Large intestine (tissue), 3 donors: ENCODE measurements at regions not wholly inside any gene's neighbourhood (a gene's known extent, or its start where the extent isn't known, plus 50 kb on each side); places are given as distances from the start of the nearest gene placed in this dataset.

ENCODE experiments used
- DNase-seq, 2 donors: peaks; one replicate each; pipeline versions ENCODE4 v3.0.0 to v3.0.0-alpha.2; 2013
- H3K27ac ChIP-seq: one replicate; pipeline ENCODE4 v1.5.1; 2013; ENCODE audit warnings: low read length
- H3K27me3 ChIP-seq: 2 replicates; pipeline ENCODE4 v1.6.1; 2013; ENCODE audit warnings: low read length; ENCODE audit not compliant: control insufficient read depth, insufficient read depth
- H3K36me3 ChIP-seq: 2 replicates; pipeline ENCODE4 v1.6.1; 2013; ENCODE audit warnings: low read length; ENCODE audit not compliant: control insufficient read depth, insufficient read depth
- H3K4me1 ChIP-seq: one replicate; pipeline ENCODE4 v1.6.1; 2013; ENCODE audit warnings: low read length; ENCODE audit not compliant: control insufficient read depth, insufficient read depth
- H3K4me3 ChIP-seq: one replicate; pipeline ENCODE4 v1.5.1; 2013; ENCODE audit warnings: low read length
- H3K9me3 ChIP-seq: one replicate; pipeline ENCODE4 v1.6.1; 2013; ENCODE audit warnings: mild to moderate bottlenecking, low read depth, low read length, moderate library complexity; ENCODE audit not compliant: control insufficient read depth
- WGBS: methylation state at CpG from one replicate; pipeline ENCODE4 v1.1.5; 2013; ENCODE audit warnings: low lambda C conversion rate; ENCODE audit not compliant: insufficient coverage; 5-methylcytosine and 5-hydroxymethylcytosine counted together

DNA sequence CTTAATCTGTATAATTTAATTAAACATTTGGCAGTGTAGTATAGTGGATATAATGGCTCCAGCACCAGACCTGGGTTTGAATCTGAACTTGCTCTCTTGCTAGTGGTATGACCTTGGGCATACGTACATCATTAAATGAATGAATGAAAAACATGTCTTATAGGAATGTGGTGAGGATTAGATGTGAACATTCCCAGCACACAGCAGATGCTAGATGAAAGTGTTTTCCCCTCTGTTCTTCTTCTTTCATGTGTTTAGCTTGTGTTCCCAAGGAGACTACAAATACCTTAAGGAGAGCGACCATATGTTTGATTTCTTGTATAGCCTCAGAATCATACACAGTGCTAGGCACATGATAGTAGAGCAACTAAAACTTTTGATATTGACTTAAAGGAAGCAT is 56.5 kb downstream of the CT47B1 start:
- H3K27me3 ChIP-seq: no peaks in the 10 kb centered on the region
- no CpG with 5 or more reads among the region's 2 CpGs for WGBS
- H3K4me1 ChIP-seq: no peaks in the 10 kb centered on the region
- no peak for DNase-seq
- no peaks in the 10 kb centered on the region for H3K36me3 ChIP-seq
- no peaks in the 10 kb centered on the region for H3K9me3 ChIP-seq
- no peak overlapping the region for H3K4me3 ChIP-seq
- no peak overlapping the region for H3K27ac ChIP-seq

DNA sequence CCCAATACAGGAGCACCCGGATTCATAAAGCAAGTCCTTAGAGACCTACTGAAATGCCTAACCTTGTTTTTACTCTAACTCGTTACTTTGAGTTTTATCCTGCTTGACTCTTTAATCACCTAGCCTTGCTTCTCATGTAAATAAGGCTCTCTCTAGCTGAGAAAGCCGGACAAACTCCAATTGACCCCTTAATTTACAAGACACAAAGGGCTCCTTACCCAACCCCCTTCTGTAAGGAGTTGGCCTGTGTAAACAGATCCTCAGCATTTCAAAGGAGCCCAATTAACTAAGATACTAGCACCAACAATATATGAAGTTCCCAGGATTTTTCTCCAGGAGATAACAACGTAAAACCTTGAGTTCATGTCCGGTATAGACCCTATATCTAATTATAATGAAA is 61.7 kb downstream of the CT47B1 start:
- Histone ChIP-seq H3K9me3 (no peaks in the 10 kb centered on the region), H3K27me3 (no peaks in the 10 kb centered on the region), H3K36me3 (no peaks in the 10 kb centered on the region), H3K27ac (no peak overlapping the region), H3K4me3 (no peak overlapping the region), H3K4me1 (no peaks in the 10 kb centered on the region)
- DNase-seq: no peak
- WGBS: no CpG with 5 or more reads among the region's 5 CpGs

DNA sequence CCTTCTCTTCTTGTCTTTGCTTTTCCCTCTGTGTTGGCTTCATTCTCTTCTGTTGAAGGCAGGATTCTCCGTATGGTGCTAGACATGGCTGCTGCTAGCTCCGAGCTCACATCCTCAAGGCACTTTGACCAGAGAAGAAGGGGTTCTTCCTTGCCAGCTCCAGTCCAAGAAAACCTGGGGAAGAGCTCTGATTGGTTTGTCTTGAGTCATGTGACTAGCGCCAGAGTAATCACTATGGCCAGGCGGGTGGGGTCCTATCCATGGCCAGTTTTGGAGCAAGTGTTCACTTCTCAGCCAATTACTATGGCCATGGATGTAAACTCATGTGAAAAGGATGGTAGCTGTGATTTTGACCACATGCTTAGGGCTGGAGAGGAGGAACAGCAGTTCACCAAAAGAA is 74.2 kb downstream of the CT47B1 start:
- H3K27me3 ChIP-seq: no peaks in the 10 kb centered on the region
- no peak overlapping the region for H3K4me3 ChIP-seq
- no CpG with 5 or more reads among the region's 4 CpGs for WGBS
- no peak for DNase-seq
- no peaks in the 10 kb centered on the region for H3K9me3 ChIP-seq
- H3K4me1 ChIP-seq: no peaks in the 10 kb centered on the region
- H3K27ac ChIP-seq: no peak overlapping the region
- H3K36me3 ChIP-seq: no peaks in the 10 kb centered on the region

DNA sequence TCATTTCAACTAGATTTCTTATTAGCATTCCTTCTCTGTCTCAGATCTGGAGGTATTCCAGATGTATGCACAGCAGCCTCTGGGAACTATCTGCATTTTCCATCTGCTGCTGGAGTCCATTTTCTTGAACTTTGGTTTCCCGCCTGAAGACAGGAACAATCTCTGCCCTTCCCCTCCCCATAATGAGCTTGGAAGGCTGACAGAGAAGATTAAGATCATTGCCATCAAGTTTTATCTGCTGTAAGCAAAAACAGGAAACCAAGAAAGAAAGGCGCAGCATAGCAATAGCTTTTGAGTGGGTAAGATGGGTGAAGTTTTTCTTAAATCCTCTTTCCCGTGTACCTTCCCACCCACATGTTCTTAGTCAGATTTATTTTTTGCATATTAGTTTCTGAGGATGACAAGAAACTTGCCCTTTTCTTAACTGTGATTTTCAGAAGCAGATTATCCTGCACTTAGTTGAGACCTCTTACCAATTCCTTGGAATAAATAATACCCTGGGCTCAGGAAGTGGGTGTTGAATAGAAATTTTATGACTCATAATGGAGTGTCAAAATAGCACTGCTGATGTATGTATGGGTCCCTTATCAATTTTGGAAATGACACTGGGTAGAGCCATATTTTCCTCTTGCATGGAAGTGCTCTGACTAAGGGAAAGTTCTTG is 78.3 kb downstream of the CT47B1 start:
- no CpG with 5 or more reads among the region's 3 CpGs for WGBS
- peak in 1 of 2 donors; percentile 3 for DNase-seq
- Histone ChIP-seq H3K9me3 (no peaks in the 10 kb centered on the region), H3K4me3 (no peak overlapping the region), H3K27ac (no peak overlapping the region), H3K4me1 (no peaks in the 10 kb centered on the region), H3K36me3 (no peaks in the 10 kb centered on the region), H3K27me3 (no peaks in the 10 kb centered on the region)

DNA sequence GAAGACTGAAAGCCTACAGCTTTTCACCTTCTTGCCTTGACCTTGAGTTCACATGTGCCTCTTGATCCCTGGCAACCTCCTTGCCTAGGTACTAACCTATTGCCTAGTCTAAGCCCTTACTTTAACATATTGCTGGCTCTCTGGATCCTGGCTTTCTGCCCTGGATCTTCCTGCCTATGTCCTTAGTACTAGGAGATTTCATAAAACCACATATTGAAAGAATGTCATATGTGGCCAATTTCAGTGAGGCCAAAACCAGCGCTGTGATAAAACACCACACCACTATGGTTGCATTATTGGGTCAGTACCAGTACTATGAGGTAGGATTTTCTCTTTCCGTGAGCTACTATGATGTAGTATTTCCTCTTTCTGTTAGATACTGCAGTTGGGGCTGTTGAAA is 80.4 kb downstream of the CT47B1 start:
- no peak for DNase-seq
- no peaks in the 10 kb centered on the region for H3K9me3 ChIP-seq
- no peak overlapping the region for H3K4me3 ChIP-seq
- H3K27me3 ChIP-seq: no peaks in the 10 kb centered on the region
- H3K4me1 ChIP-seq: no peaks in the 10 kb centered on the region
- H3K27ac ChIP-seq: no peak overlapping the region
- WGBS: no CpG with 5 or more reads among the region's 2 CpGs
- no peaks in the 10 kb centered on the region for H3K36me3 ChIP-seq

DNA sequence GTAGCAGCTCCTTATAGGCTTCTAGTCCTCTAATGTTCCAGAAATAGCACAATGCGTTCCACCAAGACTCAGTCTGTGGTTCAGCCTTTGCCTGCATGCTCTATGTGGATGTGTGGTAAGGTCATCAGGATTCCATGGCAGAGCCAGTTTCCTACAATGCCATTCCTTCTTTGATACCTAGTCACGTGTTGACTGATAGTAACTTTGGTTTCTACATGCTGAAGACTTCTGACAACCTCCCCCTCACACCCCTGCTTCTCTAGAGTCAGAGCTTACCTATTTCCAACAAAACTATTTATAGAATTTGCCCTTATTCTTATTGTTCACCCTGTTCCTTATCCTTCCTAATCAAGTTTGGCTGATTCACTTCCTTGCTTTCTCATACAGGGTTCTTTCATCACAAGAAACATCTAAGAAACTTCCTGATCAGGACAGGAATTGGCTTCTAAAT is 81.1 kb downstream of the CT47B1 start:
- H3K27me3 ChIP-seq: no peaks in the 10 kb centered on the region
- no peak overlapping the region for H3K27ac ChIP-seq
- no CpG with 5 or more reads among the region's 2 CpGs for WGBS

DNA sequence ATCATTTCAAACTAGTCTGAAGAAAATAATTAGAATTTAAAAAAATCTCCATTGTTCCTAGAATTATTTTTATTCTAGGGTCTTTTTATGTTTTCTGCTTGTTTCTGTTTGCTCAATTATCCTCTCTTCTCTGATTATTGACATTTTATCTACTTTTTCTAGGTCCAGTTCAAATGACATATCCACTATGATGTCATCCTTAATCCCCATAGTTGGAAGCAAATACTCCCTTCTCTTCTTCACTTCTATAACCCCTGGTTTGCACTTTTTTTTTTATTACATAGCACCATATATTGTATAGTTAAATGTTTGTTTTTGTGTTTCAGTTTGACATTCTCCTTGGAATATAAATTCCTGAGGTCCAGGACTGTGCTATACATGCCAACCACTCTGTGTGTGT is 82.6 kb downstream of the CT47B1 start:
- Histone ChIP-seq H3K36me3 (no peaks in the 10 kb centered on the region), H3K9me3 (no peaks in the 10 kb centered on the region), H3K4me3 (no peak overlapping the region), H3K27ac (no peak overlapping the region), H3K27me3 (no peaks in the 10 kb centered on the region), H3K4me1 (no peaks in the 10 kb centered on the region)
- DNase-seq: no peak

More for the DNA sequence above, 81.1 kb downstream of the CT47B1 start:
- H3K4me3 ChIP-seq: no peak overlapping the region
- H3K4me1 ChIP-seq: no peaks in the 10 kb centered on the region
- DNase-seq: no peak
- H3K36me3 ChIP-seq: no peaks in the 10 kb centered on the region
- no peaks in the 10 kb centered on the region for H3K9me3 ChIP-seq

DNA sequence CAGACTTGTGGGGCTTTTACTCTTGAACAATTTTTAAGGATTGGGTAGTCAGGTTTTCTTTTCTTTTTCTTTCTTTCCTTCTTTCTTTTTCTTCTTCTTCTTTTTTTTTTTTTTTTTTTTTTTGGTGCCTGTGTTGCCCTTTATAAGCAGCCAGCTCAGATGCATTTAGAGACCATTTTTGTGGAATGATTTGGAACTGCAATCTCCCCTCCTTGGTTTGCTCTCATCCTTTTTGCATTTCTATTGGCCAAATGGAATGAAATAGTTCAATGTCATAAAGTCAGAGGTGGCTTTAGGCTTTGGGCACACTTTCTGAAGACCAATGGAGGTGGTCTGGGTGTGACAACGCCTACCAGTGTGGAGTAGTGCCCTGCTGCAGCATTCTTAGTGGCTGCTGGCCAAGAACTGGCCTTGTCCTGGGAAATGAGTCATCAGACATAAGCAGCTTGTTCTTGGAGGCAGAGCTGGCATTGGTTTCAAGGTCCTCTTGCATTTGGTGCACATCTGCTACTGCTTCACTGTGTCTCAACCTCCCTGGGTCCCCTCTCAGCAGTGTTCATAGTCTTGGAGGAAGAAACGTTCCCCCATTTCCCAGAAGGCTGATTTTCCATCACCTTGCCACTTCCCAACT is 84.5 kb downstream of the CT47B1 start:
- no peaks in the 10 kb centered on the region for H3K9me3 ChIP-seq
- no peaks in the 10 kb centered on the region for H3K36me3 ChIP-seq
- no peak overlapping the region for H3K4me3 ChIP-seq
- DNase-seq: no peak
- H3K27ac ChIP-seq: no peak overlapping the region
- no peaks in the 10 kb centered on the region for H3K4me1 ChIP-seq
- H3K27me3 ChIP-seq: no peaks in the 10 kb centered on the region
- WGBS: no CpG with 5 or more reads among the region's 2 CpGs

DNA sequence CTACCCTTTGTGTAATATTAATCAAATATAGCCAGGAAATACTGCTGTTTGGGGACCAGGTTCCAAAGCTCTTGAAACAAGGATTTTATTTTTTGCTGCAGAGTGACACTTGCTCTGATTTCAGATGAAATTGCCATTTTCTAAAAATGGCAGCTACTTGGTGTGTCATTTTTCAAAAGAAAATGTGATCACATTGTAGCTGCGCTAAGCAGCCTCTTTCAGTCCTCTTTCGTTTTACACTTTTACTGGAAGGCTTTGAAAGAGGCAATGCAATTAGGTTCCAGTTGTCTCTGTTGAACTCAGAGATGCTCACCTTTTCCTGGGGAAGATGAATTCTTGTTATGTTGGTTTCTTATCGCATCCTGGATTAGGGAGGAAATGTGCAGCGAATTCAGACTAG is 85.1 kb downstream of the CT47B1 start:
- no CpG with 5 or more reads among the region's 4 CpGs for WGBS
- Histone ChIP-seq H3K36me3 (no peaks in the 10 kb centered on the region), H3K27ac (no peak overlapping the region), H3K4me1 (no peaks in the 10 kb centered on the region), H3K4me3 (no peak overlapping the region), H3K27me3 (no peaks in the 10 kb centered on the region), H3K9me3 (no peaks in the 10 kb centered on the region)
- no peak for DNase-seq

DNA sequence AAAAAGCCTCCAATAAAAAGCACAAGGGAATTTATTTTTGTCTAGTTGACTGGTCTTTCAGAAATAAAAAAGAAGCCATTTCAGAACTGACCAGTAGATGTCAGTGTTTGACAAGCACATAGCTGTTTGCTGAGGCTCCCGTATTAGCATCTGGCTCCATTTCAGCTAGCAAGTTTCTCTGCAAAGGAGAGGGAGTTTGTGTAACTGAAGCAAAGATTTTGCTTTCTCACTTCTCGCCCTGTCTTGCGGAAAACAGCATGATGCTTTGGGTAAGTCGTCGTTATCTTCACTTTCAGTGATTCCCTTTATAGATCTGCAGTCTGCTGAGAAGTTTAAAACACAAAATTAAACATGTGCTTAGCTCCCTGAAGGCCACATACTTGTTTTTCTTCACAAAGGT is 85.5 kb downstream of the CT47B1 start:
- H3K4me3 ChIP-seq: no peak overlapping the region
- no peaks in the 10 kb centered on the region for H3K27me3 ChIP-seq
- peak; percentile 24 for DNase-seq
- no peaks in the 10 kb centered on the region for H3K36me3 ChIP-seq
- no peaks in the 10 kb centered on the region for H3K4me1 ChIP-seq
- no peak overlapping the region for H3K27ac ChIP-seq
- WGBS: no CpG with 5 or more reads among the region's 5 CpGs
- H3K9me3 ChIP-seq: no peaks in the 10 kb centered on the region

DNA sequence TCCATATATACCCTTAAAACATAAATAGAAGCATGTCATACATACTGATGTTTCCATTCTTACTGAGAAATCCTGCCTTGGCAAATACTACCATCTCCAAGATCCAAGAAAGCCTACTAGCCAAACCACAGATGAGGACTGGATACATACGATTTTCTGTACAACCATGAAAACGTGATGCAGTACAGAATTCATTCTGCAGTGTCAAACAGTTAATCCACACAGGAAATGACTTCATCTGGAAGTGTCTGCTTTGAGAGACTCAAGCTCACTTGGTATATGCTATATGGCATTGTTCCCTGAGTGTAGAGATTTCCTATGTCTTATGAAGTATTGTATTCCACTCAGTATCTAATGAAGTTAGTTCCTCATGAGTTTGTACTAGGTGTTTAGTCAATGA is 94.3 kb downstream of the CT47B1 start:
- no peaks in the 10 kb centered on the region for H3K4me1 ChIP-seq
- no peaks in the 10 kb centered on the region for H3K36me3 ChIP-seq
- no peaks in the 10 kb centered on the region for H3K9me3 ChIP-seq
- no peak overlapping the region for H3K27ac ChIP-seq
- no CpG with 5 or more reads among the region's 2 CpGs for WGBS
- no peaks in the 10 kb centered on the region for H3K27me3 ChIP-seq
- DNase-seq: no peak
- H3K4me3 ChIP-seq: no peak overlapping the region
